SK-N-SH treated with all-trans-retinoic acid at 6 μM for 48 hours (cell line): ENCODE measurements at regions not wholly inside any gene's neighbourhood (a gene's known extent, or its start where the extent isn't known, plus 50 kb on each side); places are given as distances from the start of the nearest gene placed in this dataset.

Experiments
- CSDC2 ChIP-seq: fragments of 250-450 bp; sonication (Bioruptor Pico); IDR thresholded peaks from 2 replicates; pipeline ENCODE4 v1.5.0; 2020; ENCODE audit warnings: mild to moderate bottlenecking, moderate library complexity
- ISL1 ChIP-seq: fragments of 250-450 bp; sonication (Bioruptor Pico); IDR thresholded peaks from 2 replicates; pipeline ENCODE4 v2.1.2; 2022; ENCODE audit warnings: mild to moderate bottlenecking, moderate library complexity
- OSR1 ChIP-seq: fragments of 250-450 bp; sonication (Bioruptor Pico); IDR thresholded peaks from 2 replicates; pipeline ENCODE4 v1.8.0; 2022; ENCODE audit warnings: moderate library complexity, mild to moderate bottlenecking, inconsistent platforms
- SNAI2 ChIP-seq: fragments of 250-450 bp; sonication (Bioruptor Pico); IDR thresholded peaks from 2 replicates; pipeline ENCODE4 v1.5.0; 2020; ENCODE audit warnings: mild to moderate bottlenecking, moderate library complexity
- TOX ChIP-seq: fragments of 250-450 bp; sonication (Bioruptor Pico); IDR thresholded peaks from 2 replicates; pipeline ENCODE4 v1.8.0; 2021; ENCODE audit warnings: mild to moderate bottlenecking, moderate library complexity, borderline replicate concordance
- ZFP3 ChIP-seq: fragments of 250-450 bp; sonication (Bioruptor Pico); IDR thresholded peaks from 2 replicates; pipeline ENCODE4 v1.5.0; 2020; ENCODE audit warnings: mild to moderate bottlenecking, moderate library complexity
- ZFP30 ChIP-seq: fragments of 450-650 bp; formaldehyde crosslinking; IDR thresholded peaks from 2 replicates; pipeline ENCODE4 v1.5.0; 2022; ENCODE audit warnings: mild to moderate bottlenecking, moderate library complexity
- ZNF70 ChIP-seq: fragments of 450-650 bp; formaldehyde crosslinking; IDR thresholded peaks from 2 replicates; pipeline ENCODE4 v1.5.0; 2020; ENCODE audit warnings: mild to moderate bottlenecking, moderate library complexity
- TF ChIP-seq, protein P1 (sequence below): fragments of 250-450 bp; sonication (Bioruptor Pico); IDR thresholded peaks from 2 replicates; pipeline ENCODE4 v1.8.0; 2021; ENCODE audit warnings: low read depth, mild to moderate bottlenecking, moderate library complexity, borderline replicate concordance
- TF ChIP-seq, protein P2 (sequence below): fragments of 250-450 bp; sonication (Bioruptor Pico); IDR thresholded peaks from 2 replicates; pipeline ENCODE4 v1.5.1; 2020; ENCODE audit warnings: low read depth, mild to moderate bottlenecking, moderate library complexity

DNA sequence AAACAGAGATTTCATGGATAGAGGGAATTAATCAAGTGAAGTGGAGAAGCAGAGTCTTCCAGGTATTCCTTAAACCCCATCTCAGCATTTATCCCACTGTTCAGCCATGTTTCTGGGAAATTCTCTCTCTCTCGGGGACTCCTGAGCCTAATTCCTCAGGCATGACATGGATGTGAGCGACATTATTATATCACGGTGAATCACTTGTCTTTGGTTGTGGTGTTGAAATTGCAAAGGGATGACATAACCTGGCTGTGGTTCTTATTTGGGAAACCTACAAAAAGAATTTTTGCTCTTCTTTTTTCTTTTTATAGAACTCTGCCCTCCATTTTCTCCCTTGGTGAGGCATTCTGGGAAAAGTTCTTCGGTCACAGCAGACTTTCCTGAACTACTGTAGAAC is 457.9 kb upstream of the PTGER4 start:
- TF ChIP-seq ZFP30 (CRISPR knock-in tag) (no peak), CSDC2 (CRISPR knock-in tag) (no peak), ISL1 (CRISPR knock-in tag) (no peak), OSR1 (CRISPR knock-in tag) (no peak), ZFP3 (CRISPR knock-in tag) (no peak), TOX (CRISPR knock-in tag) (no peak), ZNF70 (CRISPR knock-in tag) (no peak), SNAI2 (CRISPR knock-in tag) (no peak)
- TF ChIP-seq, protein P1, sequence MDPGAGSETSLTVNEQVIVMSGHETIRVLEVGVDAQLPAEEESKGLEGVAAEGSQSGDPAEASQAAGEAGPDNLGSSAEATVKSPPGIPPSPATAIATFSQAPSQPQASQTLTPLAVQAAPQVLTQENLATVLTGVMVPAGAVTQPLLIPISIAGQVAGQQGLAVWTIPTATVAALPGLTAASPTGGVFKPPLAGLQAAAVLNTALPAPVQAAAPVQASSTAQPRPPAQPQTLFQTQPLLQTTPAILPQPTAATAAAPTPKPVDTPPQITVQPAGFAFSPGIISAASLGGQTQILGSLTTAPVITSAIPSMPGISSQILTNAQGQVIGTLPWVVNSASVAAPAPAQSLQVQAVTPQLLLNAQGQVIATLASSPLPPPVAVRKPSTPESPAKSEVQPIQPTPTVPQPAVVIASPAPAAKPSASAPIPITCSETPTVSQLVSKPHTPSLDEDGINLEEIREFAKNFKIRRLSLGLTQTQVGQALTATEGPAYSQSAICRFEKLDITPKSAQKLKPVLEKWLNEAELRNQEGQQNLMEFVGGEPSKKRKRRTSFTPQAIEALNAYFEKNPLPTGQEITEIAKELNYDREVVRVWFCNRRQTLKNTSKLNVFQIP (CRISPR knock-in tag) = no peak
- TF ChIP-seq, protein P2, sequence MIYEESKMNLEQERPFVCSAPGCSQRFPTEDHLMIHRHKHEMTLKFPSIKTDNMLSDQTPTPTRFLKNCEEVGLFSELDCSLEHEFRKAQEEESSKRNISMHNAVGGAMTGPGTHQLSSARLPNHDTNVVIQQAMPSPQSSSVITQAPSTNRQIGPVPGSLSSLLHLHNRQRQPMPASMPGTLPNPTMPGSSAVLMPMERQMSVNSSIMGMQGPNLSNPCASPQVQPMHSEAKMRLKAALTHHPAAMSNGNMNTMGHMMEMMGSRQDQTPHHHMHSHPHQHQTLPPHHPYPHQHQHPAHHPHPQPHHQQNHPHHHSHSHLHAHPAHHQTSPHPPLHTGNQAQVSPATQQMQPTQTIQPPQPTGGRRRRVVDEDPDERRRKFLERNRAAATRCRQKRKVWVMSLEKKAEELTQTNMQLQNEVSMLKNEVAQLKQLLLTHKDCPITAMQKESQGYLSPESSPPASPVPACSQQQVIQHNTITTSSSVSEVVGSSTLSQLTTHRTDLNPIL = no peak
